GM21390 (cell line): ENCODE measurements at regions not wholly inside any gene's neighbourhood (a gene's known extent, or its start where the extent isn't known, plus 50 kb on each side); places are given as distances from the start of the nearest gene placed in this dataset.
"Not testable (repeated sequence)": the region's sequence is repeated elsewhere in the genome, so short reads cannot be mapped to it uniquely, and the experiment has no call there.

Source experiments
- ATAC-seq: cut with Tn5 transposase; IDR thresholded peaks from one replicate; pipeline ENCODE4 v1.9.1; 2021; ENCODE audit not compliant: unreplicated experiment

DNA sequence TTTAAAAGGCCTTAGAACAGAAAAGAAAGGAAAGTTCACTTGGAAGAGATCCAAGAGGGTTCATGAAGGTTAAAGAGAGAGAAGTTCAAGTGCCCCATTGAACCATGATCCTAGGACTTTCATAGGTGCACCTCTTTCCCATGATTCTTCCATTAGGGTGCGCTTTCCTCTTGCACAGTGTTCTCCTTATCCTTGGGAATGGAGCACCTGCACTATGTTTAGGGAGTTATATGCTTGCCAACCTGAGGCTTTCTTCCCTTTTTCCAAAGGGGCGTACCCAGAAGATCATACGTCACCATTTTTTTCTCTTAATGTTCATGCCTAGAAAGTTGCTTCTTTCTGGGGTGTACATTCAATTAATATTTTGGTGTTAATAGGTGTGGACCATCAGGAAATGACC, 908.0 kb upstream of the SORCS1 start:
- ATAC-seq = no peak

DNA sequence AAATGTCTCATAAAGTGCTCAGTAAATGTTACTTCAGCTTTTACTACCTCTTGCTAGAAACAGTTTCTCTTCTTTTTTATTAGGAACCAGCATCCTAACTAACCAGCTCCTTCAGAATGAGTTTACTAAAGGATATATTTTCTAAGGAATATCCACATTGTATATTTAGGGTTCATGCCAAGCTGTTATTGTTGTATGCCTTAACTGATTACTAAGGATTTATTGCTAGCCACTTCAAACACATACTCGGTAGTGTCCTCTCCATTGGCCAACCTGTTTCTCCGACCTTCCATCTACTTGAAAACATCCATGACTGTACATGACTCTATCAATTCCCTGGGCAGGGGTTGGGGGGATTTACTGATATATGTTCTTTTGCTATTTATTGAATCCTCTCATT, 906.3 kb upstream of the SORCS1 start:
- no peak for ATAC-seq

DNA sequence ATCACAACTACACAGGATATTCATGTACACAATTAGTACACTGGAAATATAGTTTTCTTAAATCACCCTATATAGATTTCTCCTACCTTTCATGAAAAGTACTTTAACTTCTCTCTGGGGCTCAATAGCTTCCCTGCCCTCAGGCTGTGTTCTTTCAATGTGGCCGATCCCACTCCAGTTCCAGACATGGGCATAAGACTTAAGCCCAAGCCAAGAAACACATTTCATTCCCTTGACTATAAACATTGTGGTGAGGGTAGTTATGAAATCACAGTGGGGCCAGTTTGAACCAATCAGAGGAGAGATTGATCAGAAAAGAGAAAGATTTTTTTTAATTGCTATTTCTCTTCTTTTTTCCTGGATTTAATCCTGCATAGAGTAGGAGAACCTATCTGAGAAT, 904.6 kb upstream of the SORCS1 start:
- no peak for ATAC-seq

DNA sequence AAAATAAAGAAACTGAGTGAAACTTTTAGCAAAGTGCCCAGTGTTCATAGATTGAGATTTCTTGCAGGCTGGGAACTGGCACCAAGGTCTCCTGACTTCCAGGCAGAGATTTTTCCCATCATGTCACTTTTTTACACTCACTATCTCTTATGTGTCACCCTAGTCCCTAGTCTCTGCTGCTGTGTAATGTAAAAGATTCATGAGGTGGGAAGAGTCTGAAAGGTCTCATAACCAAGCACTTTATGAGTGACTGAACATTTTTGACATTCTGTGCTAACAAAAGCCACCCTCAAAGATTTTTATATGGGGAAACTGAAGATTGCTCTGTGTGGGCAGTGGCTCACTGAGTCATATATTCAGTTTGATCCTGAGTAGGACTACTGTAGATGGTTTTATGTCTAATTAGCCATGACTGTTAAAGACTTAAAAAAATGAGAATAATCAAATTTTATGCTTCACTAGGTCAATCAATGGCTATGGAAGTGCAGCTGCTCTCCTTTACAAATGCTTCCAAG, 900.3 kb upstream of the SORCS1 start:
- no peak for ATAC-seq

DNA sequence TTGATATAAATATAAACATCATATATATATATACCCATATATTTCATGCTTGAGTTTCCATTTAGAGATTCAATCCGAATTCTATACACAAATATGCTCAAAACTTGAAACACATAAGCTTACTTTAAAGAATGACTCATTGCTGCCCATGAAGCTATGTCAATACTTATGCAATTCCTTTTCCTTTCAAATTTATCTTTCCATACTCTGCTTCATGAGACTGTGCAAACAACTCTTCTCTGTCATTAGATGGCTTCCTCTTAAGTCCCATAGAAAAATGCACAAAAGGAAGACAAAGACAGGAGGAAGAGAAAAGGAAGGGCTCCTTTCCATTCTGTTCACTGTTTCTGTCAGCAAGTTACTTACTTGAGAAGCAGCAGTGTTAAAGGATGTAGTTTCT, 895.7 kb upstream of the SORCS1 start:
- ATAC-seq = no peak

DNA sequence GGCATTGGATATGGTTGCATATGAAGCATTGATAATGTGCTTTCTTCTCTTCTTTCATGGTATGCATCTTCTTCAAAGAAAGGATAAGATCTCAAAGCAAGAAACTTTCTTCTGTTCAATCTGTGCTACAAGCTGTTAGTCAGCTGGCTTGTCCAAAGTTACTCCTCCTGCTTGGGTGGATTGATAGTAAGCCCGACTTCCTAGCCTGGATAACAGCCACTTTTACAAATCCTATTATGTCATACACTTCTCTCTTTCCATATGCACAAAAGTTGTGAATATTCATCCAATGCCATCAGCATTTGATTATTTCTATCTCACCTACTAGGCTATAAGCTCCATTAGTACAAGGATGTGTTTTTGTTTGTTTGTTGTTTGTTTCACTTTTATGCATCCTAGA, 891.0 kb upstream of the SORCS1 start:
- ATAC-seq = no peak

DNA sequence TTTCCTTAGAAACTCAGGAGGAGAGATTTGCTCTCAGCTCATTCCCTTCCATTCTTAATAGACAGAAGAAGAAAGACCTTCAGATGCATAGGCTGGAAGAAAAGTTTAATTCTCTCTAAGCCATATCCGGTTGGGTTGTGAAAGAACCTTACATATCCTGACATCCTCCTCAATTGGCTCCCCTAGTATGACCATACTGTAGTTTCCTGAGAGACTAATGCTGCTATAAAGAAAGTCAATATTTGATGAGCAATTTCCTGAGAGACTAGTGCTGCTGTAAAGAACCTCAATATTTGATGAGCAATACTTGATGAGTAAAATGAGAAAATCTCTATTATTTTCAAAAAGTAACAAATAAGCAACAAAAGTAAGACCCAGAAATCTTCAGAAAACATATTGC, 888.5 kb upstream of the SORCS1 start:
- no peak for ATAC-seq

DNA sequence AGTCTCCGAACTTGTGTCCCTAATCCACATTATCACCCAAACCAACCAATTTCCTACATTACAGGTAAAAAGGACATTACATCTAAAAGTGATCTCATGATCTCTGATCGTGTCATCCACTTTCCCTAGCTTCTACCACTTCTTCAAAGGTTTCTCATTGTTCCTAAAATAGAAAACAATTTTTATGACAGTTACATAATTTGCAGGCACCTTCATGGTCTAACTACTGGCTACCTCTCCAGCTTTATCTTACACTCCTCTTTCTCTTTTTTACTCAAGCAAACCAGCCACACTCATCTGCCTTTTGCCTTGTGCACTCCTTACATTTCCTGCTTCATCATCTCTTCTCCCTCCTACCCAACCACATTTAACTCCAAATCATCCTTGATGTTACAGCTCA, 886.7 kb upstream of the SORCS1 start:
- no peak for ATAC-seq

DNA sequence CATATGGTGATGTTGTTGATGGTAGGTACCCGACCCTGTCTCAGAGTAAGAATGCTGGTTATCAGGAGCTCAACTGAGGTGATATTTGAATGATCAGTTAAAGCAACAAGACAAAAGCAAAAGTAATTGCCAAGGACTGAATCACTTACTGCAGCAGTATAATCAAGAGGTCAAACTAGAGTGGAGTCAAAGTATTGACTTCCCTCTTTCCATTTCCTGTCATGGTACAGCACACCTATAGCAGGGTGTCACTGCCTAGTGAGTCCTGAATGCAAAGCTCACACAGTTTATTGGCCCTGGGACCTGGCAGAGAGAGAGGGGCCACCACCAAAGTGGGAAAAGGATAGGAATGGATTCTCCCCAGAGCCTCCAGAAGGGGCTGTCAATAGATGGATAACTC, 886.1 kb upstream of the SORCS1 start:
- no peak for ATAC-seq

DNA sequence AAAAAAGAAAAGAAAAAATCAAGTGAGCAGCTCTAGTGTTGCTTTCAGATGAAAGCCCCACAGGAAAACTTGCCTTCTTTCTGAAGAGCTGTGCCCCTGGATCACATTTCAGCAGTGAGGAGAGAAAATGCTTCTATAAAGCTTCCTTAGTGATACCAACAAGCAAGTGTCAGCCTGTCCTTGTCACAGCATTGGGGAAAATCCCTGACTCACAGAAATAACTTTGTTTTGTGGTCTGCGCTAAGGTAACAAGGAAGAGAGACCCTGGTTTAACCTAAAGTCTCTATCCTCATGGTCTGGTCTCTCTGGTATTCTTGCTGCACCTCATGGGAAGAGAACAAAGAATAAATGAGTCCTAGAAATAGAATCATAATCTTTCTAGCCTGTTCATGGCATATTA, 885.2 kb upstream of the SORCS1 start:
- ATAC-seq = no peak

DNA sequence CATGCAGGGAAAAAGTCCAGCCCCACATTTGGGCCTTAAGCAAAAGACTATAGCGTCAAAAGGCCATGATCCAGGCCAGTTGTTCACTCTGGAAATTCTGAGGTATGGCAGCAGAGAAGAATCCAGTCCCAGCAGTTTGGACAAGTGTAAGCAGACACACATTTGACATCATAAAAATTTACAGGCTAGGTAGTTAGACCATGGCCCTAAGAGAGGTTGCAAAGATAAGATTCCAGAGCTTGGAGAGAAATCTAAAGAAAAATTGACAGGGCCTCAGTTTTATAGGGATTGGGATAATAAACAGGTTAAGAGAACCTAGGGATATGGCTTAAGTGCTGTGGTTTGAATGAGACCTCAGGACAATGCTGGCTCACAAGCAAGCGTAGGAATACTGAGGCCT, 884.4 kb upstream of the SORCS1 start:
- no peak for ATAC-seq

DNA sequence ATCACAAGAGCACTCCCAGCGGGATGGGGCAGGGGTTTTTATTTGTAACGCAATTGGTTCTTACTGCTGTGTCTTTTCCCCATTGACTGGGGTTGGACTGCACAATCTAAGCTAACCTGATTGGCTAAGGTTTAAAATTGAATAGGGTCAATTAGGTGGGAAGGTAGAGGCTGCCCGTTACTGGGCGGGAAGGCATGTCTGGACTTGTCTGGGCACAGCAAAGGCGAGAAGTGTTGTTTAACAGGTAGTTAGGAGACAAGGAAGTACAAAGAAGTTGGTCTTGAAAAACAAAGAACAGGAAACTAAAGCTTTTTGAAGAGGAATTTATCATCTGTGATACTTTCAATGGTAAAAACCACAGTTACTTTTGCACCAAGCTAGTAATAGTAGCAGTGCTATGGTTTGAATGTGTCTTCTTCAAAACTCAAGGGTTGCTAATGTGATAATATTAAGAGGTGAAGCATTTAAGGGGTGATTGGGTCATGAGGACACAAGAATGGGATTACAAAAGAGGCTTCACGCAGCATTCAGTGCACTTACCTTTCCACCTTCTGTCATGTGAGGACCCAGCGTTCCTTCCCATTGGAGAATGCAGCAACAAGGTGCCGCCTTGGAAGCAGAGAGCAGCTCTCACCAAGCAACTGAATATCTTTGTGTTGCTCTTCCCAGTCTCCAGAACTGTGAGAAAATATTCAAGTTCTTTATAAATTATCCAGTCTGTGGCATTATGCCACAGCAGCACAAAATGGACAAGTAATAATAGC, 875.5 kb upstream of the SORCS1 start:
- ATAC-seq = no peak

DNA sequence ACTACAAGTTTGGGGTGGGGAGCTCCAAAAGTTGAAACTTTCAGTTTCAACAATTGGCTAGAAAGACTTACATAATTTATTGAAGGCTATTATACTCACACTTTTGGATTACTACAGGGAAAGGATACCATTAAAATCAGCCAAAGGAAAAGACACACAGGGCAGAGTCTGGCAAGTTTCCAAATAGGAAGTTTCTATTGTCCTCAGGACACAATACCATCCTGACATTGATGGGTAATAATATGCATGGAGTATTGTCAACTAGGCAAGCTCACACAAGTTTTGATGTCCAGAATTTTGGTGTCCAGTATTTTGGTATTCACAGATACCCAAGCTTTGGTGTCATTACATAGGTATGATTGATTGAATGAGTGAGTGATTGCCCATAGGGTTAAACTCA, 872.6 kb upstream of the SORCS1 start:
- ATAC-seq = no peak

DNA sequence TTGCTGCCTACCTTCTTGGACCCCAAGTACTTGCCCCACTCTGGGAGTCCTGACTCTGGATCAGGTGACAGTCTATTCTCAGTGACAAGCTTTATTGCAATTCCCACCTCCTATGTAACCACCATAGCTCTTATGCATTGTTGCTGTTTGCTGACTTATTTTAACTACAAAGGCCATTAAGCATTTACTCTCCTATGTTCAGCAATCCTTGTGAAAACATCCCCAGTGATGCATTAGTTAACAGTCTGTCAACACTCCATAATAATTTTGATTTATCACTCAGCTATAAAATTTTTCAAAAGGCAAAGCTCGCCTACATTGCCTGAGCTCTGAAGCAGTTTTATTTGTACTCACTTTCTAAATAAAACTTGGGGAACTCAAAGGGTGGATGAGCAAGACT, 871.8 kb upstream of the SORCS1 start:
- ATAC-seq = no peak

DNA sequence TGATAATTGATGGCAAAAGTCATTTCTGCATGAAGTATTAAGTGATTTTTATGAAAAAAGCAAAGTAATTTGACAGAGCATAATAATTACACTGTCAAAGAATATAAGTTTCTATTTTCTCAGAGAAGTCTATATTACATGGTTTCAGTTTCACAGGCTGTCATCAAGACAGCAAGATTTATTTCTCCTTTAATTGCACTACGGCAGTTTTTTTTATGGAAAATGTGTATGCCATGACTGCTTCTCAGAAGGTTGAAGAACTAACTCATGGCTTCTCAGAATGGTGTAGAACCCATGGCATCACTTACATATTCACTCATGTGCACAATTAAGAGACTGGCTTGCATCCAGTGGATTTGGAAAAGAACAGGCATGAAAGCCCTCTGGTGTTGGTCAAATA, 870.3 kb upstream of the SORCS1 start:
- ATAC-seq = no peak

DNA sequence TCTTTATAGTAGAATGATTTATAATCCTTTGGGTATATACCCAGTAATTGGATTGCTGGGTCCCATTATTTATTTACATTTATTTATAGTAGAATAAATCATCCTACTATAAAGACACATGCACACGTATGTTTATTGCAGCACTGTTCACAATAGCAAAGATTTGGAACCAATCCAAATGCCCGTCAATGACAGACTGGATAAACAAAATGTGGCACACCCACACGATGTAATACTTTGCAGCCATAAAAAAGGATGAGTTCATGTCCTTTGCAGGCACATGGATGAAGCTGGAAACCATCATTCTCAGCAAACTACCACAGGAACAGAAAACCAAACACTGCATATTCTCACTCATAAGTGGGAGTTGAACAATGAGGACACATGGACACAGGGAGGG, 869.0 kb upstream of the SORCS1 start:
- ATAC-seq = not testable (repeated sequence)

DNA sequence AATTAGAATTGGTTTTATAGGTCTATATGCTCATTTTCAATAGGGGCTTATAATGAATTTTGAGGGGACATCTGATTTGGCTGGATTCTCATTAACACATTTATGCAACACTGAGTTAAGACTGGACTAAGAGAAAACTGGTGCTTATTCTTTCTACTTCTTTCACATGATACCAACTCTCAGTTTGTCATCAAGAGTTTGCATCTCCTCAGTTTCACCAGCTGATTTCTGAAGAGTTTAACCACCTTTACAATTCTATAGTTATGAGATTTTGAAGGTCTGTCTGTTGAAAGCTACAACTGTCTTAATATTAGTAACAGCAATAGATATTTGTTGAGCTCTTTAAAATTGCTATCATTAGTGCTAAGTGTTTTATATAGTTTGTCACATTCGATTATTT, 867.0 kb upstream of the SORCS1 start:
- no peak for ATAC-seq

DNA sequence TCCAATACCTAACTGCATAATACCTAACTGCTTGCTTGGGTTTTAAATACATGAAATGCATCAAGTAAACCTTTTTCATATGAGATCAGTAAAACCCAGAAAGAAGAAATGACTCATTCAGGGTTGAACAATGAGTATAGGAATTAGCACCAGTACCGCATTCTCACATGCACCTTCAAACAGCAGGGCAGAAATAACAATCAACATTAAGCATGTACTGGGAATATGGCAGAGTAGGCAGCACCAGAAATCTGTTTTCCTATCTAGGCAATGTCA, 850.3 kb upstream of the SORCS1 start:
- ATAC-seq = peak; percentile 63

DNA sequence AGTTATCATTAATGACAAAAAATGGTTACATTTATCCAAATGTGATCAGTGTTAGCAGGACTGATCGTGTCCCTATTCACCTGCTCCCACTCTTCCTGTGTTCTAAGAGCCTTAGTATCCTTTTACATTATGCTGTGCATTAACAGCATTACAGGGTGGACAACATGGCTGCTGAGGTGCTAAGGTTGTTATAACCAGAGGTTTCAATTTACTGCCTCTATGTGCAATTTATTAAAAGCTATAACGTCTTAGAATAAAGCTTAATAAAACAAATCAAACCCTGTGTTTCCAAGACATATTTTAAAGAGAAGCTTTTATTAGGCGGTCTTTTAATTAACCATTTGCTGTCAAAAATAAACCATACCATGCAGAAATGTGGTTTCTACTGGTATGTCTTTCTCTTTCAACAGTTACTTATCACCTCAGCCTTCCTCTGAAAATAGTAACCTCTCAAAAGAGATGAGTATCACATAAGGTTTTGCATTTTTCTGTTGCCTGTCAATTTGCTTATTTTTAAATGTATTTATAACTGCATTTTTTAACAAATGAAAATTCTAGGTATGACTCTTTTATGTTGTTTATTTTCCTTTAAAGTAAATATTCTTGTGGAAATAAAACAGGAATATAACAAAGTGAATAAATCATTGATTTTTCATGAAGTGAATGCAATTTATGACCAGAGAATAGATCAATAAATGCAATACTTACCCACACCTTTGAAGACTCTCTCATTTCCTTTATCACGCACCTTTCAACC, 849.8 kb upstream of the SORCS1 start:
- ATAC-seq = peak; percentile 51

DNA sequence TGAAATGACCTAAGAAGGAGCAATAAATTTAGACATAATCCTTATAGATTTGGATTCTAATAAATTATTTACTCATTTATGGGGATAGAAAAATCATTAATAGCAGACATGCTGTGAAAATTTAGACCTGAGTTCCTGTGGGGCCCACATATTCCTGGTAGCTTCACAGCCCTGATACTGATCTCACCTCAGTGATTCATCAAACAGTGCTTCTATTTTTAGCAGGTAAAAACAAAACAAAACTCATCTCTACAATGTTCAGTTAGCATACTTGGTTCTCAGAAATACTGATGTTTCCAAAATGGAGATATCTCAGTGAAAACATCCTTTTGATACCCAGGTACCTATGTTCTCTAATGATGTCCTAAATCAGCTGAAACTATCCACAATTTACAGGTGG, 841.1 kb upstream of the SORCS1 start:
- ATAC-seq = no peak

DNA sequence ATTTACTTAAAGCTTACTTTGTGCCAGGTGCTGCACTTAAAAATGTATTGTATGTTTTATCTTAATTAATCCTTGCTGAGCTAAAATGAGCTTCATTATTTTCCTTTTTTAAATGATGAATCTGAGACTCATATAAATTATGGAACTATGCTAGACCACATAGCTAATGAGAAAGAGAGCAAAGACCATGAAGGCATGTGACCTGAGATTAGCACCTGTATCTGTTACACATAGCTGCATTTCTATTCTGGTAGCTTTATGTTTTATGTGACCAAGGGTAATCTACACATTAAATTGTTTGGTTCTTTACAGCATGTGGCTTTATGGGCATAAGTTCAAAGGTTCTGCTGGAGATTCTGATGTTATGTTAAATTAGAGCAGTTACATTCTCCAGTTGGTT, 839.1 kb upstream of the SORCS1 start:
- ATAC-seq = no peak

DNA sequence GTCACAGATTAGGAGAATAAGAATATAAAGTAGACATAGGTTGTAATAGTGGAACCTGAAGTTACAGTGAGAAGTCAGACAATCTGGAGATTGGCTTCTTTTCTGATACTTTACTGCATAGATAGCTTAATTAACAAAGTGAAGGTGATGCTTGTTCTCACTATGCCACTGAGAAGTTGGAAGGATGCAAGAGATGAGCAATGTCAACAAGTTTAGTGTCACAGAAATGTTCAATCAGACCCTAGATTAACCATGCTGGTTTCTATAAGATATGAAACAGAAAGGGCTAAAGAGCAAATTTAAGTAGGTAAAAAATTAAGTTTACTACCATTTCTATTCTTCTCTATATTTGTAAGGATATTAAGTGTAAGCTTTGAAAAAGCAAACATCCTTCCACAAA, 838.6 kb upstream of the SORCS1 start:
- no peak for ATAC-seq

DNA sequence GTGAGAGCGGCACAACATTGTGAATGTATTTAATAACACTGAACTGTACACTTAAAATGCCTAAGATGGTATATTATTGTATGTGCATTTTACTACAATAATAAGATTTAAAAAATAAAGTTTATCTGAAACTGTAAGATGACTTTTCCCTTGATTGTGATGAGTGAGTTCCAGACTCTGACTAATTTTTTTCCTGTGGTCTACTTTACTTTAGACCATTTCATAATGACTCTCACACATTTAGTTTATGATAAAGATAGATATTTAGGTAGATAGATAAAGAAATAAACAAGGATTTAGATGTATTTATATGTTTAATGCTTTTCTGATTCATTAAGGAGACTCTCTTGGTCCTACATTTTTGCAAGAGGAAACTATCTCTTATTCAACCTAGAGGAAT, 835.9 kb upstream of the SORCS1 start:
- no peak for ATAC-seq
